Neutrophil (primary cell): ENCODE measurements at regions not wholly inside any gene's neighbourhood (a gene's known extent, or its start where the extent isn't known, plus 50 kb on each side); places are given as distances from the start of the nearest gene placed in this dataset.
A peak's percentile ranks its signal among the peaks of the same experiment; 100 is the strongest.

Experiments used
- H3K27ac ChIP-seq: fragments of 200-600 bp; sonication (generic); 2 replicates; pipeline ENCODE4 v1.5.1; 2016; ENCODE audit warnings: mild to moderate bottlenecking, moderate library complexity
- H3K27me3 ChIP-seq: fragments of 200-600 bp; sonication (generic); 2 replicates; pipeline ENCODE4 v1.6.0; 2016; ENCODE audit warnings: mild to moderate bottlenecking
- H3K36me3 ChIP-seq: fragments of 200-600 bp; sonication (generic); 2 replicates; pipeline ENCODE4 v1.5.1; 2017
- H3K4me1 ChIP-seq, 2 experiments: fragments of 200-600 bp in 1 of 2; sonication (generic) in 1 of 2; 1 replicate in 1 of 2; 2 replicates in 1 of 2; pipeline versions ENCODE4 v1.5.1 to v1.6.1; 2013 to 2016; ENCODE audit warnings: low read depth in 1 of 2, low read length in 1 of 2, mild to moderate bottlenecking in 1 of 2, moderate library complexity in 1 of 2; ENCODE audit not compliant: control insufficient read depth in 1 of 2, insufficient read depth in 1 of 2
- H3K4me3 ChIP-seq, 2 experiments: fragments of 200-600 bp in 1 of 2; sonication (generic) in 1 of 2; 1 replicate in 1 of 2; 2 replicates in 1 of 2; pipeline ENCODE4 v1.5.1; 2013 to 2016; ENCODE audit warnings: low read depth in 1 of 2, low read length in 1 of 2, mild to moderate bottlenecking in 1 of 2, moderate library complexity in 1 of 2
- H3K9me3 ChIP-seq: fragments of 200-600 bp; sonication (generic); 2 replicates; pipeline ENCODE4 v1.5.1; 2016
- CTCF ChIP-seq: fragments of 200-600 bp; sonication (generic); IDR thresholded peaks from 2 replicates; pipeline ENCODE4 v1.5.1; 2016; ENCODE audit warnings: antibody characterized with exemption

- Histone ChIP-seq H3K4me3 (peak overlapping the region in 1 of 2 experiments; percentile 28), H3K36me3 (no peaks in the 10 kb centered on the region), H3K27ac (peak overlapping the region; percentile 10), H3K27me3 (no peaks in the 10 kb centered on the region), H3K4me1 (peaks cover 10 to 15% of the 10 kb centered on the region in 2 experiments), H3K9me3 (no peaks in the 10 kb centered on the region)
- peak; percentile 73 for TF ChIP-seq CTCF
Observed at GRCh38 chr2:177332026-177332991, 60.3 kb upstream of the AGPS start.

GRCh38 chr2:177332992-177333388, 59.6 kb upstream of the AGPS start:
- Histone ChIP-seq H3K4me1 (peaks cover 10 to 16% of the 10 kb centered on the region in 2 experiments), H3K36me3 (no peaks in the 10 kb centered on the region), H3K4me3 (no peak overlapping the region), H3K27ac (no peak overlapping the region), H3K9me3 (no peaks in the 10 kb centered on the region), H3K27me3 (no peaks in the 10 kb centered on the region)
- no peak for TF ChIP-seq CTCF

GRCh38 chr2:177334940-177335543, 57.5 kb upstream of the AGPS start:
- H3K4me1 ChIP-seq = peaks cover 16 to 22% of the 10 kb centered on the region in 2 experiments
- no peaks in the 10 kb centered on the region for H3K9me3 ChIP-seq
- no peak overlapping the region for H3K4me3 ChIP-seq
- peak; percentile 86 for TF ChIP-seq CTCF
- no peaks in the 10 kb centered on the region for H3K36me3 ChIP-seq
- no peak overlapping the region for H3K27ac ChIP-seq
- no peaks in the 10 kb centered on the region for H3K27me3 ChIP-seq

- H3K9me3 ChIP-seq = no peaks in the 10 kb centered on the region
- H3K4me1 ChIP-seq = peaks cover 16 to 22% of the 10 kb centered on the region in 2 experiments
- H3K4me3 ChIP-seq = no peak overlapping the region
- H3K27me3 ChIP-seq = no peaks in the 10 kb centered on the region
- no peaks in the 10 kb centered on the region for H3K36me3 ChIP-seq
- no peak overlapping the region for H3K27ac ChIP-seq
- no peak for TF ChIP-seq CTCF
Observed at GRCh38 chr2:177335917-177336450, 56.6 kb upstream of the AGPS start.

GRCh38 chr2:177338177-177338721, 54.3 kb upstream of the AGPS start:
- Histone ChIP-seq H3K4me1 (peaks cover 11 to 18% of the 10 kb centered on the region in 2 experiments), H3K4me3 (no peak overlapping the region), H3K27me3 (no peaks in the 10 kb centered on the region), H3K36me3 (no peaks in the 10 kb centered on the region), H3K9me3 (no peaks in the 10 kb centered on the region), H3K27ac (no peak overlapping the region)
- no peak for TF ChIP-seq CTCF
